Kidney capillary endothelial cell (primary cell): ENCODE measurements at regions not wholly inside any gene's neighbourhood (a gene's known extent, or its start where the extent isn't known, plus 50 kb on each side); places are given as distances from the start of the nearest gene placed in this dataset.
"Not testable (repeated sequence)": the region's sequence is repeated elsewhere in the genome, so short reads cannot be mapped to it uniquely, and the experiment has no call there.

ENCODE experiments used
- DNase-seq: peaks from one replicate; pipeline ENCODE4 v3.0.0-alpha.2; 2018; ENCODE audit warnings: low spot score

- DNase-seq: not testable (repeated sequence)
These were observed 85.1 kb upstream of the FBXO28 start for GRCh38 chr1:224028802-224029201.

GRCh38 chr1:224023122-224023521, 90.8 kb upstream of the FBXO28 start:
- DNase-seq: not testable (repeated sequence)

- DNase-seq: not testable (repeated sequence)
These were observed 91.5 kb upstream of the FBXO28 start for GRCh38 chr1:224022249-224022970.

- DNase-seq: not testable (repeated sequence)
These were observed 94.0 kb upstream of the FBXO28 start for GRCh38 chr1:224019866-224020265.

GRCh38 chr1:224015782-224016181, 98.1 kb upstream of the FBXO28 start:
- not testable (repeated sequence) for DNase-seq

GRCh38 chr1:224014330-224014649, 99.6 kb upstream of the FBXO28 start:
- DNase-seq: no peak

- DNase-seq: not testable (repeated sequence)
These were observed 100.1 kb upstream of the FBXO28 start for GRCh38 chr1:224013626-224014329.

- DNase-seq: not testable (repeated sequence)
These were observed 101.0 kb upstream of the FBXO28 start for GRCh38 chr1:224012807-224013434.

- DNase-seq: not testable (repeated sequence)
These were observed 101.7 kb upstream of the FBXO28 start for GRCh38 chr1:224012162-224012561.

- not testable (repeated sequence) for DNase-seq
These were observed 102.2 kb upstream of the FBXO28 start for GRCh38 chr1:224011751-224012150.

GRCh38 chr1:224011153-224011552, 102.8 kb upstream of the FBXO28 start:
- DNase-seq: not testable (repeated sequence)

- not testable (repeated sequence) for DNase-seq
These were observed 107.9 kb upstream of the FBXO28 start for GRCh38 chr1:224005973-224006372.

- not testable (repeated sequence) for DNase-seq
These were observed 109.2 kb upstream of the FBXO28 start for GRCh38 chr1:224004552-224005315.

- not testable (repeated sequence) for DNase-seq
These were observed 110.0 kb upstream of the FBXO28 start for GRCh38 chr1:224003896-224004295.

- DNase-seq: not testable (repeated sequence)
These were observed 112.2 kb upstream of the FBXO28 start for GRCh38 chr1:224001757-224002156.

GRCh38 chr1:223999761-224000160, 114.2 kb upstream of the FBXO28 start:
- DNase-seq: not testable (repeated sequence)

- DNase-seq: not testable (repeated sequence)
These were observed 115.0 kb upstream of the FBXO28 start for GRCh38 chr1:223998676-223999455.

- DNase-seq: peak; percentile 4
These were observed 117.5 kb upstream of the FBXO28 start for GRCh38 chr1:223996376-223996775.

GRCh38 chr1:223992456-223993246, 121.3 kb upstream of the FBXO28 start:
- peak; percentile 96 for DNase-seq

- not testable (repeated sequence) for DNase-seq
These were observed 122.5 kb upstream of the FBXO28 start for GRCh38 chr1:223991297-223991857.
